ENCODE measurements at regions not wholly inside any gene's neighbourhood (a gene's known extent, or its start where the extent isn't known, plus 50 kb on each side); places are given as distances from the start of the nearest gene placed in this dataset.

GRCh38 chr1:29782846-29783507 lies 546.7 kb downstream of the PTPRU start:
- no peak for ATAC-seq
- Histone ChIP-seq H3K36me3 (ENCODE audit: control insufficient read depth in 1 of 2, insufficient read depth in 2 of 2, low read length in 2 of 2) (no peaks in the 10 kb centered on the region), H3K79me2 (ENCODE audit: insufficient read depth, low read length) (no peaks in the 10 kb centered on the region), H3K27me3 (ENCODE audit: insufficient read depth, low read length) (peaks cover 27% of the 10 kb centered on the region), H2AFZ (ENCODE audit: low read depth, low read length, poor library complexity, severe bottlenecking) (no peak overlapping the region), H3K9me2 (ENCODE audit: insufficient read depth) (no peaks in the 10 kb centered on the region), H3K27ac (ENCODE audit: low read depth, low read length) (no peak overlapping the region), H3K4me2 (ENCODE audit: low read length) (no peak overlapping the region), H3K9ac (ENCODE audit: low read length) (no peak overlapping the region), H3K9me3 (ENCODE audit: control insufficient read depth in 1 of 2, insufficient read depth in 1 of 2, low read depth in 1 of 2, low read length in 2 of 2) (no peaks in the 10 kb centered on the region), H3K4me1 (ENCODE audit: control insufficient read depth in 1 of 2, insufficient read depth in 2 of 2, low read length in 2 of 2) (no peaks in the 10 kb centered on the region), H4K20me1 (ENCODE audit: insufficient read depth) (no peaks in the 10 kb centered on the region), H3K4me3 (replicated peaks in 1 of 2; ENCODE audit: low read depth in 1 of 2, low read length in 2 of 2) (no peak overlapping the region)
- no peak for DNase-seq (ENCODE audit: low read depth, low spot score)
- no TSS peak for BruUV-seq (replicated peaks)
- RAD21 ChIA-PET (ENCODE audit: low non-redundant PET in 1 of 2, low total read pairs in 2 of 2, uncharacterized antibody in 2 of 2, unreplicated experiment in 2 of 2): no interaction called here
- TF ChIP-seq CBX3 (IDR thresholded peaks at IDR 0.05; ENCODE audit: low read depth): no peak
- no peak for TF ChIP-seq REST (IDR thresholded peaks at IDR 0.05; ENCODE audit: low read depth)
- no peak for TF ChIP-seq JUND (IDR thresholded peaks at IDR 0.05)
- no peak for TF ChIP-seq ATF3 (IDR thresholded peaks at IDR 0.05)
- no peak for TF ChIP-seq ZFX (IDR thresholded peaks at IDR 0.05)
- POLR2A ChIA-PET: no interaction called here
- CTCF ChIA-PET: interaction anchor here (0.6 kb wide), 1 partner anchor 10 kb away, joined by 3 read pairs; no protein-coding TSS in a partner anchor
- intact Hi-C loops (cut with micrococcal nuclease): no loop called here

GRCh38 chr1:29779146-29779545 lies 542.8 kb downstream of the PTPRU start:
- Histone ChIP-seq H3K9ac (ENCODE audit: low read length) (no peak overlapping the region), H4K20me1 (ENCODE audit: insufficient read depth) (no peaks in the 10 kb centered on the region), H3K4me3 (replicated peaks in 1 of 2; ENCODE audit: low read depth in 1 of 2, low read length in 2 of 2) (no peak overlapping the region), H3K9me2 (ENCODE audit: insufficient read depth) (no peaks in the 10 kb centered on the region), H3K27me3 (ENCODE audit: insufficient read depth, low read length) (peaks cover 37% of the 10 kb centered on the region), H2AFZ (ENCODE audit: low read depth, low read length, poor library complexity, severe bottlenecking) (no peak overlapping the region), H3K9me3 (ENCODE audit: control insufficient read depth in 1 of 2, insufficient read depth in 1 of 2, low read depth in 1 of 2, low read length in 2 of 2) (peaks cover 0 to 4% of the 10 kb centered on the region in 2 experiments; a peak in 1 of 4 replicates), H3K4me1 (ENCODE audit: control insufficient read depth in 1 of 2, insufficient read depth in 2 of 2, low read length in 2 of 2) (no peaks in the 10 kb centered on the region), H3K36me3 (ENCODE audit: control insufficient read depth in 1 of 2, insufficient read depth in 2 of 2, low read length in 2 of 2) (no peaks in the 10 kb centered on the region), H3K27ac (ENCODE audit: low read depth, low read length) (no peak overlapping the region), H3K79me2 (ENCODE audit: insufficient read depth, low read length) (no peaks in the 10 kb centered on the region), H3K4me2 (ENCODE audit: low read length) (no peak overlapping the region)
- ChIA-PET POLR2A (no interaction called here), RAD21 (ENCODE audit: low non-redundant PET in 1 of 2, low total read pairs in 2 of 2, uncharacterized antibody in 2 of 2, unreplicated experiment in 2 of 2) (no interaction called here), CTCF (no interaction called here)
- DNase-seq (ENCODE audit: low read depth, low spot score): no peak
- BruUV-seq (replicated peaks): no TSS peak
- no peak for ATAC-seq
- TF ChIP-seq JUND (IDR thresholded peaks at IDR 0.05): no peak
- no peak for TF ChIP-seq RAD21 (IDR thresholded peaks at IDR 0.05; ENCODE audit: low read depth)
- no peak for TF ChIP-seq SIN3A (IDR thresholded peaks at IDR 0.05; ENCODE audit: low read depth)
- no peak for TF ChIP-seq ATF3 (IDR thresholded peaks at IDR 0.05)
- no peak for TF ChIP-seq CTCF (IDR thresholded peaks at IDR 0.05 in 2 of 3, conservative IDR thresholded peaks at IDR 0.05 in 1 of 3; ENCODE audit: borderline replicate concordance in 1 of 3, insufficient read depth in 1 of 3, low read depth in 2 of 3, low read length in 2 of 3)
- TF ChIP-seq ZNF274 (IDR thresholded peaks at IDR 0.05; ENCODE audit: low read depth, low read length): no peak
- TF ChIP-seq ZFX (IDR thresholded peaks at IDR 0.05): no peak
- TF ChIP-seq CBX3 (IDR thresholded peaks at IDR 0.05; ENCODE audit: low read depth): no peak
- intact Hi-C loops (cut with micrococcal nuclease): no loop called here

Measured in HCT116 (cell line).